PC-9 (cell line): ENCODE measurements at regions not wholly inside any gene's neighbourhood (a gene's known extent, or its start where the extent isn't known, plus 50 kb on each side); places are given as distances from the start of the nearest gene placed in this dataset.

Experiments
- CTCF ChIP-seq: fragments of 200-600 bp; sonication (generic); conservative IDR thresholded peaks from 2 replicates; pipeline ENCODE4 v1.6.1; 2017; ENCODE audit warnings: mixed run types, antibody characterized with exemption, mild to moderate bottlenecking, moderate library complexity
- EZH2 ChIP-seq: fragments of 200-600 bp; sonication (generic); IDR thresholded peaks from 2 replicates; pipeline ENCODE4 v1.8.0; 2017; ENCODE audit warnings: antibody characterized with exemption, low read depth

- TF ChIP-seq CTCF (no peak), EZH2 (no peak)
Measured at GRCh38 chr7:67452516-67453026, 455.9 kb downstream of the TYW1 start.
